ENCODE measurements at regions not wholly inside any gene's neighbourhood (a gene's known extent, or its start where the extent isn't known, plus 50 kb on each side); places are given as distances from the start of the nearest gene placed in this dataset.

DNA sequence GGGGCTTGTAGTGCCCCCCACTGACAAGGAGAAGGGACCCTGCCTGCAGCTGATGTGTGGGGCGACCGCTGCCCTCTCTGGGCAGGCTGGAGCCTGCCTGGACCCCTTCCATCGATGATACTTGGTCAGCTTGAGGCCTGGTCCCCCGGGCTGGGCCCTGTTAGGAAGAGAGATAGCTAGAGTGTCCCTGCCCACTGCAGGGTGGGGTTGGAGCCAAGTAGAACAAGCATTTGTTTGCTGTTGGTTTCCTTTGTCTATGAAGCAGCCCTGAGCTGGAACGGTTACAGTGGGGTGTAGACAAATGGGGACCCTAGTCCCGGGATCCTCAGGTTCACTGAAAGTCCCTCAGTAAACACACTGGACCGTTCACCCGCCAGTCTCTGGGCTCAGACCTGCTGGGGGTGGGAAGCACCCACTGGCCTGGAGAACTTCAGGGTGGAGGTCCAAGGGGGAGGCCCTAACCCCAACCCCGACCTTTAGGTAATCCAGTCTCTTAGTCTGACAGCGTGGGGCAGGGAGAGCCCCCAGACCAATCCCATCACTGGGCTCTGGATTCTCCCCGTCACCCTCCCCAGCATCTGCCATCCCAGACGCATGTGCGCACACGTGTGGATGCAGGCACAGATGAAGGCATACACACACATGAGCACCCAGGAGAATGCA, 204.8 kb upstream of the ZNF536 start:
- ChIA-PET CTCF (interaction anchor here (0.7 to 1.4 kb wide), 2 partner anchors 13 to 240 kb away, joined by 3 to 4 read pairs; no protein-coding TSS in a partner anchor), POLR2A (no interaction called here)
- Histone ChIP-seq H3K36me3 (ENCODE audit: control insufficient read depth in 2 of 2, insufficient read depth in 1 of 2, low read length in 2 of 2) (no peaks in the 10 kb centered on the region; a peak in 1 of 3 replicates), H3K4me1 (ENCODE audit: control insufficient read depth, insufficient read depth, low read length) (no peaks in the 10 kb centered on the region), H3K27ac (ENCODE audit: extremely low read depth, low read depth, low read length) (no peak overlapping the region), H3K9me3 (ENCODE audit: control insufficient read depth, insufficient read depth, low read depth, low read length) (no peaks in the 10 kb centered on the region), H3K4me3 (ENCODE audit: low read depth, low read length) (no peak overlapping the region)
- no peak for TF ChIP-seq IKZF3 (tag by site-specific recombination; IDR thresholded peaks at IDR 0.05)
- TF ChIP-seq, protein P1, sequence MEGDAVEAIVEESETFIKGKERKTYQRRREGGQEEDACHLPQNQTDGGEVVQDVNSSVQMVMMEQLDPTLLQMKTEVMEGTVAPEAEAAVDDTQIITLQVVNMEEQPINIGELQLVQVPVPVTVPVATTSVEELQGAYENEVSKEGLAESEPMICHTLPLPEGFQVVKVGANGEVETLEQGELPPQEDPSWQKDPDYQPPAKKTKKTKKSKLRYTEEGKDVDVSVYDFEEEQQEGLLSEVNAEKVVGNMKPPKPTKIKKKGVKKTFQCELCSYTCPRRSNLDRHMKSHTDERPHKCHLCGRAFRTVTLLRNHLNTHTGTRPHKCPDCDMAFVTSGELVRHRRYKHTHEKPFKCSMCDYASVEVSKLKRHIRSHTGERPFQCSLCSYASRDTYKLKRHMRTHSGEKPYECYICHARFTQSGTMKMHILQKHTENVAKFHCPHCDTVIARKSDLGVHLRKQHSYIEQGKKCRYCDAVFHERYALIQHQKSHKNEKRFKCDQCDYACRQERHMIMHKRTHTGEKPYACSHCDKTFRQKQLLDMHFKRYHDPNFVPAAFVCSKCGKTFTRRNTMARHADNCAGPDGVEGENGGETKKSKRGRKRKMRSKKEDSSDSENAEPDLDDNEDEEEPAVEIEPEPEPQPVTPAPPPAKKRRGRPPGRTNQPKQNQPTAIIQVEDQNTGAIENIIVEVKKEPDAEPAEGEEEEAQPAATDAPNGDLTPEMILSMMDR (tag by site-specific recombination; IDR thresholded peaks at IDR 0.05) = peak; percentile 17; the same call in 1 of the 2 replicates
- TF ChIP-seq, protein P2, sequence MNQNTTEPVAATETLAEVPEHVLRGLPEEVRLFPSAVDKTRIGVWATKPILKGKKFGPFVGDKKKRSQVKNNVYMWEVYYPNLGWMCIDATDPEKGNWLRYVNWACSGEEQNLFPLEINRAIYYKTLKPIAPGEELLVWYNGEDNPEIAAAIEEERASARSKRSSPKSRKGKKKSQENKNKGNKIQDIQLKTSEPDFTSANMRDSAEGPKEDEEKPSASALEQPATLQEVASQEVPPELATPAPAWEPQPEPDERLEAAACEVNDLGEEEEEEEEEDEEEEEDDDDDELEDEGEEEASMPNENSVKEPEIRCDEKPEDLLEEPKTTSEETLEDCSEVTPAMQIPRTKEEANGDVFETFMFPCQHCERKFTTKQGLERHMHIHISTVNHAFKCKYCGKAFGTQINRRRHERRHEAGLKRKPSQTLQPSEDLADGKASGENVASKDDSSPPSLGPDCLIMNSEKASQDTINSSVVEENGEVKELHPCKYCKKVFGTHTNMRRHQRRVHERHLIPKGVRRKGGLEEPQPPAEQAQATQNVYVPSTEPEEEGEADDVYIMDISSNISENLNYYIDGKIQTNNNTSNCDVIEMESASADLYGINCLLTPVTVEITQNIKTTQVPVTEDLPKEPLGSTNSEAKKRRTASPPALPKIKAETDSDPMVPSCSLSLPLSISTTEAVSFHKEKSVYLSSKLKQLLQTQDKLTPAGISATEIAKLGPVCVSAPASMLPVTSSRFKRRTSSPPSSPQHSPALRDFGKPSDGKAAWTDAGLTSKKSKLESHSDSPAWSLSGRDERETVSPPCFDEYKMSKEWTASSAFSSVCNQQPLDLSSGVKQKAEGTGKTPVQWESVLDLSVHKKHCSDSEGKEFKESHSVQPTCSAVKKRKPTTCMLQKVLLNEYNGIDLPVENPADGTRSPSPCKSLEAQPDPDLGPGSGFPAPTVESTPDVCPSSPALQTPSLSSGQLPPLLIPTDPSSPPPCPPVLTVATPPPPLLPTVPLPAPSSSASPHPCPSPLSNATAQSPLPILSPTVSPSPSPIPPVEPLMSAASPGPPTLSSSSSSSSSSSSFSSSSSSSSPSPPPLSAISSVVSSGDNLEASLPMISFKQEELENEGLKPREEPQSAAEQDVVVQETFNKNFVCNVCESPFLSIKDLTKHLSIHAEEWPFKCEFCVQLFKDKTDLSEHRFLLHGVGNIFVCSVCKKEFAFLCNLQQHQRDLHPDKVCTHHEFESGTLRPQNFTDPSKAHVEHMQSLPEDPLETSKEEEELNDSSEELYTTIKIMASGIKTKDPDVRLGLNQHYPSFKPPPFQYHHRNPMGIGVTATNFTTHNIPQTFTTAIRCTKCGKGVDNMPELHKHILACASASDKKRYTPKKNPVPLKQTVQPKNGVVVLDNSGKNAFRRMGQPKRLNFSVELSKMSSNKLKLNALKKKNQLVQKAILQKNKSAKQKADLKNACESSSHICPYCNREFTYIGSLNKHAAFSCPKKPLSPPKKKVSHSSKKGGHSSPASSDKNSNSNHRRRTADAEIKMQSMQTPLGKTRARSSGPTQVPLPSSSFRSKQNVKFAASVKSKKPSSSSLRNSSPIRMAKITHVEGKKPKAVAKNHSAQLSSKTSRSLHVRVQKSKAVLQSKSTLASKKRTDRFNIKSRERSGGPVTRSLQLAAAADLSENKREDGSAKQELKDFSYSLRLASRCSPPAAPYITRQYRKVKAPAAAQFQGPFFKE (tag by site-specific recombination; IDR thresholded peaks at IDR 0.05; ENCODE audit: borderline replicate concordance) = no peak
- no peak for TF ChIP-seq GFI1B (tag by site-specific recombination; IDR thresholded peaks at IDR 0.05)

DNA sequence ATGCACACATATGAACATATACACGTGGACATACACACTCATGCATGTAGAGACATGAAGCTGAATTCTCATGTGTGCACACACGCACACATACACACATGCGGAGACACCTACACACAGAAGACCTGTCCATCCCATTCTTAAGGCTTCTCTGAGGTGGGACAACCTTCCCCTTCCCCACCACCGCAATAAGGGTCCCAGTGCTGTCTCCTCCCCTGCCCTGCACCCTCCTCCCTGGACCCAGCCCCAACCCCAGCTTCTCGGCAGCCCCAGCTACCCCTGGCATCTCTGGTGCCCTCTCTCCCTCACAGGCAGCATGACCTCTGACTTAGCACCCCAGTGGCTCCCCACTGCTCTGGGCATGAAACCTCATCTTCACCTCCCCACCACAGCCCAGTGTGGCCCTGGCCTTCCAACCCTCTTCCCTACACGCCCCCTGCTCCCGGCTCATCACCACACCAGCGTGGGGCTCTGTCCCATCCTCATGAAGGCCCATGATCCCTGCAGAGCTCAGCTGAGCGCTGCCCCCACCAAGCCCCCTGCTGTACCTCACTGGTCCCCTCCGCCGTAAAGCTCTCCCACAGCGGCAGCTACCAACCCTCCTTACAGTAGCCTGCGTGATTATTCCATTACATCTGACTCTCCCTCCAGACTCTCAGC, 204.1 kb upstream of the ZNF536 start:
- H3K9me3 ChIP-seq (ENCODE audit: control insufficient read depth, insufficient read depth, low read depth, low read length) = no peaks in the 10 kb centered on the region
- H3K4me1 ChIP-seq (ENCODE audit: control insufficient read depth, insufficient read depth, low read length) = no peaks in the 10 kb centered on the region
- POLR2A ChIA-PET = no interaction called here
- TF ChIP-seq, protein P1 (tag by site-specific recombination; IDR thresholded peaks at IDR 0.05) = 0 out of 2 replicates have a peak, but pooled peaks have one; percentile 12
- TF ChIP-seq ZNF555 (tag by site-specific recombination; conservative IDR thresholded peaks at IDR 0.05) = no peak
- no peak for TF ChIP-seq ZNF266 (tag by site-specific recombination; IDR thresholded peaks at IDR 0.05; ENCODE audit: low read depth)
- TF ChIP-seq ZIC2 (tag by site-specific recombination; IDR thresholded peaks at IDR 0.05) = peak; percentile 50
- TF ChIP-seq, protein P3, sequence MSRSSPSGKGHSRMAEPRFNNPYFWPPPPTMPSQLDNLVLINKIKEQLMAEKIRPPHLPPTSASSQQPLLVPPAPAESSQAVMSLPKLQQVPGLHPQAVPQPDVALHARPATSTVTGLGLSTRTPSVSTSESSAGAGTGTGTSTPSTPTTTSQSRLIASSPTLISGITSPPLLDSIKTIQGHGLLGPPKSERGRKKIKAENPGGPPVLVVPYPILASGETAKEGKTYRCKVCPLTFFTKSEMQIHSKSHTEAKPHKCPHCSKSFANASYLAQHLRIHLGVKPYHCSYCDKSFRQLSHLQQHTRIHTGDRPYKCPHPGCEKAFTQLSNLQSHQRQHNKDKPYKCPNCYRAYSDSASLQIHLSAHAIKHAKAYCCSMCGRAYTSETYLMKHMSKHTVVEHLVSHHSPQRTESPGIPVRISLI (tag by site-specific recombination; IDR thresholded peaks at IDR 0.05) = no peak
- no peaks in the 10 kb centered on the region; a peak in 1 of 3 replicates for H3K36me3 ChIP-seq (ENCODE audit: control insufficient read depth in 2 of 2, insufficient read depth in 1 of 2, low read length in 2 of 2)
- H3K4me3 ChIP-seq (ENCODE audit: low read depth, low read length) = no peak overlapping the region
- no peak overlapping the region for H3K27ac ChIP-seq (ENCODE audit: extremely low read depth, low read depth, low read length)
- CTCF ChIA-PET = interaction anchor here (0.5 kb wide), 1 partner anchor 55 kb away, joined by 4 read pairs; no protein-coding TSS in a partner anchor
